GM23248 (cell line): ENCODE measurements at regions not wholly inside any gene's neighbourhood (a gene's known extent, or its start where the extent isn't known, plus 50 kb on each side); places are given as distances from the start of the nearest gene placed in this dataset.

ENCODE experiments used
- EZH2 ChIP-seq: fragments of 200-600 bp; sonication (generic); IDR thresholded peaks from 2 replicates; pipeline ENCODE4 v1.6.1; 2018; ENCODE audit warnings: antibody characterized with exemption, mild to moderate bottlenecking; ENCODE audit not compliant: insufficient read depth, poor library complexity, severe bottlenecking
- EZH2phosphoT487 ChIP-seq: fragments of 200-600 bp; sonication (generic); IDR thresholded peaks from 2 replicates; pipeline ENCODE4 v1.6.1; 2018; ENCODE audit warnings: antibody characterized with exemption, moderate library complexity, mild to moderate bottlenecking, low read depth; ENCODE audit not compliant: insufficient read depth

DNA sequence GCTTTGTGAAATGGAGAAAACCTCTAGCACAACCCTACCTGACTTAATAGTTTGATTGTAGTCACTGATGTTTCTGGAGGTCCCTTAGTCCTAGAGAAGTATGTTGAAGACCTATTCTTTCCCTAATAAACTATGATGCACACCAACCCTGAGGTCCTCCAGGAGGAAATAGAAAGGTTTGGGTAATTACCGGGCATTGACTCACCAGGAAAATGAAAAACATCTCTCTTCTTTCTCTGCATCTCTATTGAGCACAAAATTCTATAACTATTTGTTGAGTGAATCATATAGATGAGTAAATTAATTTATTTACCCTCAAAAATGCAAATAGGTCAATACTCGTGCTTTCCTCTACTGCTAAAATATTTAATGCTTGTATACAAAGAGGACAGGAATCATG lies 582.4 kb upstream of the FAM241A start:
- TF ChIP-seq EZH2phosphoT487 = no peak
- TF ChIP-seq EZH2 = no peak
